Medulla oblongata (tissue), 1 donor: ENCODE measurements at regions not wholly inside any gene's neighbourhood (a gene's known extent, or its start where the extent isn't known, plus 50 kb on each side); places are given as distances from the start of the nearest gene placed in this dataset.

Experiments used
- DNase-seq: peaks from one replicate; pipeline ENCODE4 v3.0.0-alpha.2; 2015; ENCODE audit errors: extremely low spot score

DNA sequence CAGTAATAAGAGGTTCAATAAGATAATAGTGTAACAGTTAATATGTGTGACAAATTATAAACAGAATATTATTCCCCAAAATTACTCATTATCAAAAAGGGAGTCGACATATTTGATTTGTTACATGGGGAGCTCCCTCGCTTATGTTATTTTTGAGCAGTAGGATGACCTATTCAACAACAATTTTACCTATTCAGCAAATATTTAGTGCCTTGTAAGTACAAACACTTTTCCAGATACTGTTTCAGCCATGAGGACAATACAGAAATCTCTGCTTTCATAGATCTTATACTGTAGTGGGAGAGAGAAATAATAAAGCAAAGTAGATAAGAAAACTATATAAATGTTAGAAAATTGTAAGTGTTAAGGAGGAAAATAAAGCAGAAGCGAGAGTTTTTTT, 1342.8 kb upstream of the WWC1 start:
- DNase-seq = no peak

DNA sequence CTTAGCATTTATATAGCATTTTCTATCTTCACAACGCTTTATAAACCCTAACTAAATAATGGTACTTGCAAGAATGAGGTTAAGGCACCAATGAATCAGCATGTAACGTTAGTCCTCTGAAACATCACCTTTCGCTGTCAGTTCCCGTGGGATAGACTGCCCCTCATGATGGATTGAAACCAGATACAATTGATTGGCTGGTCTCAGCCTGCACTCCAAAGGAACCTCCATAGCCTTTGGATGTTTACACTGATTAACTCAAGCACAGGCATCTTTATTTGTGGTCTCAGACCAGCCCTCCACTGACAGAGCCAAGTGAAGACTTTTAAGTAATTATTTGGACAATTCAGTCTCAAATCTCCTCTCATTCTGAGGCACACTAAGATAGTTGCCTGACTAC, 1339.4 kb upstream of the WWC1 start:
- no peak for DNase-seq

DNA sequence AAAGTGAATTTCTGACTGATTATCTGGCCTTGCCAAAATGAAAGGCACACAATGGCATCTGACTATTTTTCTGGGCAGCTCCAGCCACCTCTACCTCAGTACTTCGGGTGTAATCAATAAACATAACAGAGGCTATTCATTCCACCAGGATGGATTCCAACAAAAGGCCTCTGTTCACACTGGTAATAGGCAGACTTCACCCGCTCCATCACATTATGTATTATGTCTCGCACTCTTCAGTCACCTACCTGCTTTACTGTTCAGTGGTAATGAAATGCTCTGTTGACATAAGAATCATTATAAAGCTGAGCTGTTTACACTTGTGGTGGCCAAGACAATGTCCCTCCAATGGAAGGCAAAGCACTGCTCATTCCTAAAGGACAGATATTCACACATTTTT, 1333.7 kb upstream of the WWC1 start:
- no peak for DNase-seq

DNA sequence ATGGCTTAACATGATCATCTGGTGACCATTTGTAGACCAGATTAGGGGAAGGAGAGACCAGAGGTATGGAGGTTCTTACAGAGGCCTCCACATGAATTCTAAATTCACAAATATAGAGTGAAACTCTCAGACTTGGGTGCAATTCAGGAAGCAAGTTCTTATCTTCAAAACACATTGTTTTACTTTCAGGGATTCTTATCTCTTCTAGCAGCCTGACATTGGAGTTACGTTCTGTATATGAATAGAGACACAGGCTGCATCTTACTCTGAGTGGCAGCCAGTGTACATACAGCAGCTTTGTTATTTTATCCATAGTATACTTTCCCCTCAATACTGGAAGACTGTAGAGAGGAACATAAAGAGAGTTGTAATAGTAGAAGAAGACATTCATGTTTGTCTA, 1331.7 kb upstream of the WWC1 start:
- DNase-seq = no peak

DNA sequence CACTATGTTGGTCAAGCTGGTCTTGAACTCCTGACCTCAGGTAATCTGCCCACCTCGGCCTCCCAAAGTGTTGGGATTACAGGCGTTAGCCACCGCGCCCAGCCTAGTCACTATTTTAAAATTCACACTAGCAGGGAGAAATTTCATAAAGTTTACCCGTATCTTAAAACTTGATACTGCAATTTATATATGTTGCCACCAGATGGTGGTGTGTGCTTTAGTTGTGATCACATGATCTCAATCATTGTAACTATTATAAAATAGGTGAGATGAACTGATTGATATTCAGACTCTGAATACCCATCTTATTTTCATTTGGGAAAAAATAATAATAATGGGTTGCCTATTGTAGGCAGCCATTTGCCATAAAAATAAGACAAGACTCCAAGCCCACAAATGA, 1330.4 kb upstream of the WWC1 start:
- no peak for DNase-seq

DNA sequence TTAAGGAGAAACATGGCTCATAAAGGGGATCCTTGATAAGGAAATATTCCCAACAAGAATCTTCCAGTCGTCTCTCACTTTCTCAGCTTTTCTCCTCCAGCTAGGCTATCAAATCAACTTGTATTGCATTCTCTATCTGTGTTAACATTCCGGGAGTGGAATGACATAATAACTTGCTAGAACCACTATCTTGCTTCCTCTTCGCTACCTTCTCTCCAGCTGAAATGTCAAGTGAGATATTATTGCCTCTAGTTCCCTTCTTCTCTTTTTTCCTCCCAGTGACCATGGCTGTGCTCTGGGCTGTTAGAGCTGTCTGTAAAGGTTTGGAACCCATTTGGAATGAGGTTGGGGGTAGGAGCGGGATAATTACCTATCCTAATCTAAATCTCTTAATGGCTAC, 1329.5 kb upstream of the WWC1 start:
- no peak for DNase-seq

DNA sequence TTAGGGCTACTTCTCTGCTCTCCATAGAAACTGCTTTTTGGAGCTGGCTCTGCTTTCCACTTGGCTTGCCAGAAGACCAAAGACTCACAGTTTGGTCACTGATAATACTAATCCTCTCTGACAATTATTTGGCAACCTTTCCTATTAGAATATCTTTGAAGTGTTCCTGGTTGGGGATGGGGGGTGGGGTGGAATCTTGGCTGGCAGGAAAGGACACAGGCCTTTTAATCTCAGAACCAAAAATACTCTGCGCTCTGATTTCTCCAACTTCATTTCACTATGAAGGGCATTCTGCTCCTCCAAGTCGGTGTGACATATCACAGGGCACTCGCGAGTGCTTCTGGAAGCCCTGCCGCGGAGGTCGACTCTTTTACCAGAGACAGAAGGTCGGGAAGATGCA, 1329.0 kb upstream of the WWC1 start:
- DNase-seq = no peak

DNA sequence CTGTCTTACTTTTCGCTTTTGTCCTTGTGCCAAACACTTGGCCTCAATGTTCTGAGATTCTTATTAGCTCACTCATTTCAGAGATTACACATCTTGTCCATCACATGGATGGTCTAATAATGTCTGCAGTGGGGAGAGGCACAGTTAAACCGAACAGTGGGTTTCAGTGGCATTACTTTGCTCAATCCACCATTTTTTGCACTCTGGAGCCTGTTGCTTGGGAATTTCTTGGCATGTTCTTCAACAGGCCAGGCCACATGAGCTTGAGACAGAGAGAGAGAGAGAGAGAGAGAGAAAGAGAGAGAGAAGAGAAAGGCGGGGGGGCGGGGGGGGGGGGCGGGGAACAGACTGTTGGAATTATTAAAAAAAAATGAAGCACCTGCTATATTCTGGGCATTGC, 1327.8 kb upstream of the WWC1 start:
- DNase-seq = peak; percentile 52

DNA sequence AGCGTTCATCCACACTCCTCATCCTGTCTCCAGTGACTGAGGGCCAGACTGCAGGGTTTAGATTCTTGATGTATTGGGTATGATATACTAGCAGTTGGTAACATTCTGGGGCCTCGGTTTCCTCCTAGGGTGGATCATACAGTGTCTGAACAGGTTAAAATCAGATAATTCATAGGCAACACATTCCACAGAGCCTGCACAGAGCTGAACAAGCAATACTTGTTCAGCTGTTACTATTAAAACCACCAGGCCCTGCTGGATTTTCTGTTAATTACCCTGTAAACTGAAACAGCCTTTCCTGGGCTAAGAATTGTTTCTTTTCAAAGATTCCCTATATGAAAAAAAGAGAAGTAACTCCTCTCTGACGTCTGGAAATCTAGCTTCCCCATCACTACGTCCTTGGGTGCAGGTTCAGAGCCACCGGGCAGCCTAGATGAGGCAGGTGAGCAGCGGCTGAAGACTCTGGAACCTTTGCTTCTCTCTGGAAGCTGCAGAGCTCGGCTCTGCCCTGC, 1313.5 kb upstream of the WWC1 start:
- DNase-seq = no peak

DNA sequence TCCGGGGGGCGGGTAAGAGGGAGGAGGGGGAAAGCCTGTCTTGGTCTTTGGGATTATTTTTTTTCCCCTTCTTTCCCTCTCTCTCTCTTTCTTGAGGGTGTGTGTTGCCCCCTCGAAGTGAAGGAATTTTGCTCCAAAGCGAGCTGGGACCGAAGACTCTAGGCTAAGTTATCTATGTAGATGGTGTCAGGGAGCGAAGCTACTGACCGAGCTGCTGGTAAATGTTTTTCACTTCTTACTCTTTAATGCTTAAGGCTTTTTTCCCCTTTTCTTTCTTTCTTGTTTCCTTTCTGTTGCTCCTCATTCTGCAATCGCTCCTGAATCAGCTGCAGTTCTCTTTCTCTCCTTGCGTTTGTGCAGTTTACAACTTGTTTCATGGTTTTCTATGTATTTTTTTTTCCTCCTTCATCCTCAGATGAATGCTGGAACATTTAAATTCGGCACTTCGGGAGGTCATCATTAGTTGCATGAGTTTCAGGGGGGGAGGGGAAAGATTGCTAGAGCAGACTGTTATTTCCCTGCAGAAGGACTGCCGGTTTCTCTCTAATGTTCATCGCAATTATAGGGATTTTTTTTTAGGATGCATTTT, 1312.0 kb upstream of the WWC1 start:
- DNase-seq = no peak

DNA sequence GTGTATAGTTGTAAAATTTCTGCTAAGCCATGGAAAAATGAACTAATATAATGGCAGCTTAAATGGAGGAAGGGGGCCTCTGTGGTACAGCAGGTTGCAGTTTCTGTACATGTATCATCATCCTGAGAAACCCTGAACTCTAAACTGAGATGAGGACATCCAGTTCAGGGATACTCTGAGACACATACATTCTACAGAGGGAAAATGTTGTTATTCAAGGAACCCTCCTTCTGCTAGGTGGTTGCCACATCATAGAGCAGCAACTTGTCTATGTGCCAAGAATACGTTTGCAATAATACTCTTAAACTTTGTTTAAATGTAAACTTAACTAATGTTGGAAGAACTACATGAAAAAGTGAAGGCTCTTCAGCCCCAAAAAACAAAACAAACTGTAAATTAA, 1310.8 kb upstream of the WWC1 start:
- no peak for DNase-seq

DNA sequence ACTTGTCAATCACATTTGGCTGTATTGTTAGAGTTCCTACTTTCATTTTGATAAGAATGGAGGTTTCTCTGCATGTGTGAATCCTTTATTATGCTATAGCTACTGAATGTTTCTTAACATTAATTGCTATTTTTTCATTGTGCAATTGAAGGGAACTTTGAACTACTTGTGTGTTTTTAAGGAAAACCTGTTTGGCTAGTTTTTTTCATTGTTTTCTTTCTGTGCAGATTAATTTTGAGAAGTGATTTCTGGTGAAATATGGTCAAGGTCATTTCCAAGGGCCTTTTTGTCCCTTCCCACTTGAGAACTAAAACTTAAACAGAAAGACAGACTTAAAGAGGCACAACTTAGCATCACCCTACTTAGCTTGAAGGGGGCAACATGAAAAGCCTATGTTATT, 1309.2 kb upstream of the WWC1 start:
- no peak for DNase-seq

DNA sequence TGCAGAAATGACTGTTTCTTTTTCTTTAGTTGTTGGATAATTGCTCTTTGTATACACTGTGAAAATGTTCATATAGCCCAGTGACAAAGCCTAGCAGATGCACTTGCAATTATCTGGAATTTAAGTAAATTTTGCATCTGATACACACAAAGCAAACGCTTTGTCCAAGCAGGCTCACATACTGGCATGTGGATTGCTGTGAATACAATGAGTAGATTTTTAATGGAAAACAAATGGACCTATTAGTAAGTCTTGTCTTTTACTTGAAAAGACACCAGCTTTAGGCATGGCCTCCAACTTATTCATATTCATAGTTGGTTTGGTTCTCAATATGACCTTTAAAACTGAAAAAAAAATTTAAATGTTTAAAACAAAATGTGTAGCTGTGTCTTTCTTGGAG, 1299.8 kb upstream of the WWC1 start:
- peak; percentile 30 for DNase-seq

DNA sequence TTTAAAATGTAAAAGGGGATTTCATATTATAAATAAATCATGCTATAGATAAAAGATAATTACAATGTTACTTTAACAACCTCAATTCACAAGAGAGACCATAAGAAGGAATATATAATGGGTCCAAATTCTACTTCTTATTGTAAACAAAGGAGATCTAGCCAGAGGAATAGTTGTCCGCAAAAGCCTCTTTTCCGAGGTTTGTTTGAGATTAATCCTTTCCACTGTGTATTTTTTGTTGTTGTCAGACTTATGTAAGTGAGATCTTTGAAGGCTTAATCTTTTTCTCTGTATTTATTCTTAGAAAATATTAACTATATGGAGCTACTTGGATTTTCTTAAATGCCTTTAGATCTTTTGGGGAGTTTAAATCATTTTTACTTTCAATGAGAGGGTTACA, 1299.3 kb upstream of the WWC1 start:
- DNase-seq = no peak

DNA sequence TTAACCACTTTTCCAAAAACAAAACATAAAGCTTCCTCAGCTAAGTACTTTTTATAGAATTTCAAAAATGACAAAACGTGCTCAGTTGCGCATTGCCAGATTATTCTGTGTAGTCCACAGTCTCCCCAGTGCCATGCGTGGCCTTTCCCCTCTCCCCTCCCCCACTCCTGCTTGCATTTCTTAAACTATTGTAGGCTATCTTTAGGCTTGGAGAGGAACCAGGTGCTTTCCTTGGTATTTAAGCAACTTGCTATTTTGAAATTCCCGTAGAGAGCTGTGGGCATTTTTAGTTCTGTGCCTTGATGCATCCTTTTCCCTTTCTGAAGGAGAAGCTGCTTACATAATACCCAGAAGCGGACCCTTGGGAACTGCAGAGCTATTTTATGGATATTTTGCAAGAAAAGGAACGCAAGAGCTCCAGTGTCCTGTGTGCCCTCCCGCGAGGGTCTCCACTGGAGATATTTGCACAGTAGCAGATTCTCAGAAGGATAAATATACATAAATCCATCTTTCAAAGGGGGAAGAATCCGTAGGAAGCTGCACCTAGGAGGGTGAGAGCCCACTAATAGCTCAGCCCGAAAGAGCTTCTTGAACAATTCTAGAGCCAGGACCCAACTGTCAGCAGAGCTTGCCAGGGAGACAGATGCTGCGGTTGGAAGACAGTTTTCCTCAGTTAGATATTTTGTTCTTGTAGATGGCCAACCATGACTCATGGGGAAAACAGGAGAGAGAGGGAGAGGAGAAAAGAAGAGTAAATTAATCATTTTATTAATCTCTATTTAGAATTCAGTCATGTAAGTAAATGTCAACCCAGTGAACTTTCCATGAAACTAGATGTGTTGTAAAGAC, 1298.3 kb upstream of the WWC1 start:
- no peak for DNase-seq

DNA sequence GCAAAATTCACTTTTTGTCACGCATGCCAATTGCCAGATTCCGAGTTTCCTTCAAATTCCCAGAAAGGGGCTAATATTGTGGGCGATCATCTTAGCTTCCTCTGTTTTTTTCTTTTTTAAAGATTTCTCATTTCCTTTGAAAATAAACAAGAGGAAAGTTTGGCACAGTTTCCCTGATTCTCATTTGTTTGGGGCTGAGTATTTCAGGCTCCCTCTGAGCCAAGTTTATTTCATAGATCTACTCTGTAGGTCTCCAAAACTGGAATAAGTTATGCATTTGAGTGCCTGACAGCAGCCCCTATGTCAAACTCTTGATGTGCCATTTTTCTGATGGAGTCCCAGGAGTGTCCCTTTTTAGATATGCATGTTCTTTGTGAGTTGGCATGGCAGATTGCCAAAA, 1297.2 kb upstream of the WWC1 start:
- no peak for DNase-seq

DNA sequence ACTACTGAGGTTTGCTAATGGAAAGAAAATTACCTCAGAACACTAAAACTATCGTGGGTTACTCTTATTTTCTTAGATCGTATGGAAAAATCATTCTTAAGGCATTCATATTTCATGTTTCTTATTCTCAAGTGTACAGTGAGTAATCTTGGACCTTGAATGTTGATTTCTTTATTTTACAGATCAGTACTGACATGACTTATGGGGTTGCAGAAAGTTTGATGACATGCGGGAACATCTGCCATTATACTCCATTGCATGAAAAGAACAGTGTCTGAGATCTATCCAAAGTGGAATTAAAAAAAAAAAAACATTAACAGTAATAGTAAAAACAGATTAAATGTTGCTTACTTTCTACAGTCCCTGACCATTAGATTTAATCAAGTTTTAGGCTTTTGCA, 1290.2 kb upstream of the WWC1 start:
- no peak for DNase-seq

DNA sequence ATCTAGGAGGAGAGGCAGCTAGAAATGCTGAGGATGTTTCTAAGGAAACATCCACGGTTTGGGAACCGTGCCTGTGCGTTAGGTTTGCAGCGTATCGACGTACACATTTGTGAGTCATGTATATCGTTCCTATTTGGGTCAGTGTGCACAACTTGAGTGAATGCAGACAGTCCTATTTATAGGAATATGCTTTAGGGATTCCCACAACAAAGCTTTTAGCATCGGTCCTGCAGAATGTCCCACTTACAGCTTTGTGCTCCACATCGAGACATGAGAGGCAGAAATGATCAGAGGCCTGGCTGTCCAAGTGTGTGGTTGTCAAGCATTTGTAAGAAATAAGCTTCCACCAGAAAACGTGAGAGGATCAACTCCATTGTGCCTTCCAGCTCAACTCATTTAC, 1282.7 kb upstream of the WWC1 start:
- DNase-seq = no peak

DNA sequence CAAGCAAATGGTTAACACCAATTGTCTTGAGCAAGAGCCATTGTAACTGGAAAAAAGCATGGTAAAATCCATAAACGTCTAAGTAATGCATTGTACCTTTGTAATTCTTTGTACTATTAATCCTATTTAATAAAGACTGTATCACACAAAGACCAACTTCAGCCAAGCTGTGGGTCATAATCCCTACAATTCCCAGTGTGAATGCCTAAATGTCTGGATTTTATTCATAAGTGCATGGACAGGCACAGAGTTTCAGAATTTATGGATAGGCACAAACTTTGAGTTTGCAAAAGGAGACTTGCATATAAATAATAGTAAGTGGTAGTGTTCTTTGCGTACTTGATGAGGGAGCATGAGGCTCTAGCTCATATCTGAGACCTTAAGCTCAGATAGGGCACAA, 1280.2 kb upstream of the WWC1 start:
- DNase-seq = no peak

DNA sequence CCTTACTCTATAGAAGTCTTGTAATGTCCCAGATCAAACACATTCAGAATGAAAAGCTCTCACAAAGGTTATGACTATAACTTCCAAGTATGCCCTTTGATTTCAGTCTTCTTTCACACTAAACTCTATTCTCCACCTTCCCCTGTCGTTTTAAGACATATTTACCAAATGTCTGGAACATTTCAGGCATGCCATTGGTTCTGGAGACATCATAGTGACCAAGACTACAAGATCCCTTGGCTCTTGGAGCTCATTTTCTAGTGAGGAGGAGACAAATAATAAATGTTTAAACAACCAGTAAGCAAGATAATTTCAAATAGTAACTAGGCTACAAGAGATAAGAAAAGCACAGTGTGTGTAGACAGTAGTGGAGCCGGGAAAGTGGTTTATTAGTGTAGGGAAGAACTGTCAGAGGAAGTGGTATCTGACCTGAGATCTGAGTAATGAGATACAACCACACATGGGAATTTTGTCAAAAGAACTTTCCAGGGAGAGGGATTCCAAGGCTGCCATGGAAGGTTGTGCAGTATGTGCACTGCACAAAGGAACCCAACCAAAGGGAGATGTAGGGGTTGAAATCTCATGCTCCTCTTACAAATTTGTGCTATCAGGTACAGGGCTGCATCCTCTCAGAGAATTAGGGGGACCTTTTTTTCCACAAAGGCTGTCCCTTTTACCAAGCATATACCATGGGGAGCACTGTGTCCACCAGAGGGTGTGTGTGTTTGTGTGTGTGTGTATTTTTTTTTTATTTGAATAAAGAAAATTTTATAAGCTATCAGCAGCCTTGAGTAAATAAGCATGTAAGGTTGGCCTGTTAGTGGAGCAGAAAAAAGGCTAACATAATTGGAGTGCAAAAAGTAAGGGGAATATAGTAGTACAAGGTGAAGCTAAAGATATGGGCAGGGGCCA, 1279.1 kb upstream of the WWC1 start:
- no peak for DNase-seq

DNA sequence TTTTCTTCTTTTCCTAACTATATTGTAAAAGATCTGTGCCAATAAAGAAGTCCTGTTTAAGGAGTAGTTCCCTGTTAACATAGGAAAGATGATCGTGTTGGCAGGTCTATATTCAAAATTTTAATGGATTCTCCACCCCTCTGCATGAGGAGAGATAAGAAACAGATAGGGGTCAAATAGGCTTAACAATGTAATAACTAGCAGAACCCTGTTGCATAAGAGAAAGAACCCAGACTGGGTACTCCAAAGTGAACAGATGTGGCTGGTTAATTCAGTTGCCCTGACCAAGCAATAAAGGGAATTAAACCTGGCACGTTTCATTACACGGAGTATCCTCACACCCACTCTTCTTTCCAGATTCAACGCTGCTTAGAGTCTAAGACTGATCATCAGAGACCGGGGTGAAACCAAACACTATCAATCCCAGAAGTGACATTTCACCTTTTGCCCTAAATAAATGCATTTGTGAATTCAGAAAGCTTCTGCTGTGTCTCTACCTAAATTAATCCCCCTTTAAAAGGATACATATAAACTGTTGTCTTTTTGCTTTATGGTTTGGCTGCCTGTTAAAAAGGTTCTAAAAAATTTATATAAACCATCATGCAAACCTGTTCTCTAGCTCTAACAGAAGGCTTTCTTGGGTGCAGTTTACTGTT, 1276.9 kb upstream of the WWC1 start:
- no peak for DNase-seq

DNA sequence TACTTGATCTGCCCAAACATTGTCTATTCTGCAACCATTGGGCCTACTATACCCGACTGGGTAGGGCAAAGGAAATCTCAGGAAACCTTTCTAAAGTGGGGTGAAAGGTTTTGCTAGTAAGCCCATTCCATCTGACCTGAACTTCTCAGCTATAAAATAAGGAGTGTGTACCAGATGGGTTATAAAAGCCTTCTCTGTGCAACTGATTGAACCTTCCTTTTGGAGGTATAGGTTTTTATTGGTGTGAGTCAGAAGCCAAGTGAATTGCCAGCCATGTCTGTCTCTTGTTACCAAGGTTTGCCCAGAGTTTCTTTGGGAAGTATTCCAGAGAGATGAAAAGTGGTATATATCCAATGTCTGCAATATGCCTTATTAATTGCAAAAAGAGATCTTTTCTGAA, 1271.0 kb upstream of the WWC1 start:
- no peak for DNase-seq
